GM19023 (cell line): ENCODE measurements at regions not wholly inside any gene's neighbourhood (a gene's known extent, or its start where the extent isn't known, plus 50 kb on each side); places are given as distances from the start of the nearest gene placed in this dataset.

Experiments used
- ATAC-seq: cut with Tn5 transposase; IDR thresholded peaks from one replicate; pipeline ENCODE4 v1.9.1; 2021; ENCODE audit warnings: mild to moderate bottlenecking, moderate library complexity; ENCODE audit not compliant: unreplicated experiment

GRCh38 chr6:120141601-120142000 is 792.0 kb upstream of the MAN1A1 start:
- no peak for ATAC-seq

DNA sequence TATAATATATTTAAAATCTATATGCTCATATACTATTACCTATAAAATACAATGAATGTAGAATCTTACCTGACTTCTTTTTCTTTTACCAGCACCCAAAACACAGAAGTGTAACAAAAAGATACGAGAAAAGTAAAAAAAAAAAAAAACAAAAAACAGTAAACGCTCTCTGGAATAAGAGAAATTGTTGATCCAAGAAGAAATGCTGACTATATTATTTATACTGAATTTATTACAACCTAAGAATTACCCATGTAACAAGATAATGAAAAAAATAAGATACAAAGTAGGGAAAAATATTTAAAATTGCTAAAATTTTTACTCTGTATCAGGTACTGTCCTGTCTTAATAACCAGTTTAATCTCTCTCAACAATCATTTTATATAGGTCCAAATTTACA is 787.9 kb upstream of the MAN1A1 start:
- ATAC-seq = no peak

GRCh38 chr6:120129228-120129627 is 779.7 kb upstream of the MAN1A1 start:
- no peak for ATAC-seq

DNA sequence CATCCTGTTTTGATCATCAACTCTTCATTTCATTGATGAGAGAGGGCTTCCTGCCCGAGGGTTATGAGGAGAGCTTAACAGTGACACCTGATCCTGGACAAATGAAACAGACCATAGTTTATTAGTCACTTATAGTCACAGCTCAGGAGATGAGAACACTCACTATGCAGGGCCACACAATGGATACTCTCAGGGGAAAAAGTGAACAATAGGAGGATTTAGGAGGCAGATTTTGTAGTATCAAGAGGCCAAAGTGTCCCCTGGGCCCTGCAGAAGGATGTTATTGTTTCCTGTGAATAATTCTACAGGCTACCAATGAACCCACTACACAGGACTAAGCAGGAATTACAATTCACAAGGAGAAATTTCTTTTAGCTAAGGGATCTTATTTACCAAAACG is 772.8 kb upstream of the MAN1A1 start:
- no peak for ATAC-seq

DNA sequence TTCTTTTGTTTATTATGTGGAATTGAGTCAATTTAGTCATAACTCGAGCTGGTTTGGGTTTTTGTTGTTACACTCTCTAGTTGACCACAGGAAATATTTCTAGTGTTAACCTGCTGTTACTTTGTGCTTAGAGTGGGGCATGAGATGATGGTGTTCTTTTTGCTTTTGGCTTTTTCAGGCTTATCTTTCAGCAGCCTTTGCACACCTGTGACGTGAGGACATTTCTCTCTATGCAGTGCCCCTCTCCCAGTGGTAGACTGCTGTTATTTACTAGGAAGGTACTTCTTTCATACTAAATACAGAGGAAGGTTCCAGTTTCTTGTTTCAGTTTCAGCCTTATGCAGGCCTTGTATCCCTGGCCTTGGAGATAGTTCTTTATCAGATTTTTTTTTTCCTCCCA is 766.8 kb upstream of the MAN1A1 start:
- ATAC-seq = no peak

DNA sequence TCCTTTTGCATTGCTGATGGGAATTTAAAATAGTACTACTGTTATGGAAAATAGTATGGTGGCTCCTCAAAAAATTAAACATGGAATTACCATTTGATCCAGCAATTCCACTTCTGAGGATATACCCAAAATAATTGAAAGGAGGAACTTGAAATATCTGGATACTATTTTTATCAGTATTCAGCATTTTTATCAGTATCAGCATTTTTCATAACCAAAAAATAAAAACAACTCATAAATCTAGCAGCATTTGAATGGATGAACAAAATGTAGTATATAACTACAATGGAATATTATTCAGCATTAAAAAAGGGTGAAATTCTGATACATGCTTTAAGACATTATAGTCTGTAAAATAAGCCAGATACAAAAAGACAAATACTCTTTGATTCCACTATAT is 763.4 kb upstream of the MAN1A1 start:
- ATAC-seq = no peak

GRCh38 chr6:120111001-120111400 is 761.4 kb upstream of the MAN1A1 start:
- no peak for ATAC-seq

DNA sequence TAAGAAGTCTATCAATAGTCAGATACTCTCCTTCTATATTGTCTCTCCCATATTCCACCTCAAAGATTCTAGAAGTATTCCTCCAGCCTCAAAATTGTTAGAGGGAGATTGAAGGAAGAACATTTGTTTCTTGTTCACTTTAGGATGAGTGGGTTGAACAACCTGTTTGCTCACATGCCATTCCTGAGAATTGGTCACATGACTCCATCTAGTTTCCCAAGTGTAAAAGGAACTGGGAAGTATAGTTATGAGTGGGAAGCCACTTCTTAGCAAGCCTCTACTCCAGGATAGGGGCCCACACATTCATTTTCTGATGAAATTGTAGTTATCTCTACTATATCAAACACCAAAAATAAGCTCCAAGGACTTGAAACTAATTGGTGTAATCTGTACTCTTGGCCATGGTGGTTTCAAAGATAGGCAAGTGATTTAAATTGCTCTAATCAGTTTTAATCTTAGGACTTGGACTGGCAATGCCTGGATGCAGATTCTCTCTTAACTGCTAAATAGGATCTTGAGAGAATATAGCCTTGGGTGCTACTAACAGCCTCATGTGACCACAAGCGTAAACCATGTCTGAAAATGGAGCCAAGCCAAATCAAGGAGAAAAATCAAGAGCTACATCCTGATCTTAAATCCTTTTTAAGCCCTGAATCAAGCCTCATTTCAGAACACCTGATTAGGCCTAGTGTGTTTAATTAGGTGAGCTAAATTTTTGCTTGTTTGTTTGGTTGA is 758.7 kb upstream of the MAN1A1 start:
- ATAC-seq = no peak

DNA sequence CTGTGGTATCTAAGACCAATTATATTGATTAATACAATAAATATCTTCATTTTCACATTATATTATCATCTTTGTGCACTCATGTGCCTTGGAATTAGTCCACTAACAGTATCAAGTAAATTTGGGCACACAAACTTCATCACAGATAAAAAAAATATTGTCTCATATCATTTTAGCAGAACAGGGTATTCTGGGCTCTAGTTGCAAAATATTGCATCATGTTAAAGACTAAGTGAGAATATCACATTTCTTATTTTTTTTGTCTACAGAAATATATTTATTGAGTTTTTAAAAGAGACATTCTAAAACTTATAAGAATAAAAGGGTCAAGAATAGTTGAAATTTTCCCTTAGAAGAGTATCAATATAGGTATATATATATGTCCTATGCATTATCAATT is 754.1 kb upstream of the MAN1A1 start:
- ATAC-seq = no peak

DNA sequence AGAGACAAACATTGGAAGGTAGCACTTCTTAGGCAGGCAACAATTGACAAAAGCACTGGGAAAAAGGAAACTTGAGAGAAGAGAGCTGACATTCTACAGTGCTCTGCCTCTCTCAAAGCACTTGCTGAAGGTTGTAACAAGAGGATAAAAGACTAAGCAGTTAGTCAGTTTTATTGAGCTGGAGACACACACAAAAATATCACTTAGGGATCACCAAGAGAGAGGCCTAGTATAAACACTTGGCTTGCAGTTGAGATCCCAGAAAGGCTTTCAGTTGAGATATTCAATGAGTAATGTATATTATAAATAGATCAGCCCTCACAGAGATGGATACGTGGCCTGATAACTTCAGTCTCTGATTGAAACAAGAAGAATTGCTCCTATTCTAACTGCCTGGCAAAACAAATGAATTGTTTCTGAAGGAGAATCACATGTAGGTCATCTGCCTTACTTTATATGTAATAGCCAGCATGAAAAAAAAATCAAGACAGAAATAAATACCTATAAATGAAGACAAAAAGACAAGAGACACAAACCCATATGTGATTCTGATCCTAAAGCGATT is 747.2 kb upstream of the MAN1A1 start:
- no peak for ATAC-seq

DNA sequence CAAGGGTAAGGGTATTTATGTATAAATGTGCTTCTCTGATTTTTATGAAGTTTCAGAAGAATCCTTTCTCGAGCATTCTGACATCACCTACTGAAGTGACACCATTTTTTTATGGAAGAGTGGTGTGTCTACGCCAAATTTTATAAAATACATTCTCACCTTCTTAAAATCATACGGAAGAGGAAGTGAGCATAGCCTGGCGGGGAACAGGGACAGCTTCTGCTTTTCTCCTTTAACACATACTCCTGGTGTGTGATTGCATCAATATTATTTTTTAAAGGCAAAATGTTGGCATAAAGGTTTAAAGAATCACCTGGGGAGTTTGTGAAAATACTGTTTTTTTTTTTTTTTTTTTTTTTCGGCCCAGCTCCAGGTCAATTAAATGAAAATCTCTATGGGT is 733.6 kb upstream of the MAN1A1 start:
- ATAC-seq = no peak

DNA sequence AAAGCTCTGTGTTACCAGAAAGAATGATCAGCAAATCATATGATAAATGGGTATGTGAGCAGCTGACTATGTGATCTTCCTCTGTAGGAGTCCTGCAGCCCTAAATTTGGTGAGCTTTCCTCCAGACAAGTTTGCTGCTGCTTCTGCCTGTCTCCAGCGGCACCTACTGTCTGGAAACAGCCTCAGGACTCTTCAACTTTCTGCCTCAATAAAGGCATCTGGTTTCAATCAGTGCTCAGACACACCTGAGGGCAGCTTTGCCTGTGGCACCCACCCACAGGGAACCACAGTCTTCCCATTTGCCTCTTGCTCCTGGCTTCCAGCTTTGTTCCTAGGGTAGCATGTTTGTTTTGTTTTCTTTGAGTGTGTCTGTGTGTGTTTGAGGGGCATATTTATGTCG is 727.9 kb upstream of the MAN1A1 start:
- ATAC-seq = no peak

GRCh38 chr6:120058410-120058809 is 708.8 kb upstream of the MAN1A1 start:
- ATAC-seq = no peak

DNA sequence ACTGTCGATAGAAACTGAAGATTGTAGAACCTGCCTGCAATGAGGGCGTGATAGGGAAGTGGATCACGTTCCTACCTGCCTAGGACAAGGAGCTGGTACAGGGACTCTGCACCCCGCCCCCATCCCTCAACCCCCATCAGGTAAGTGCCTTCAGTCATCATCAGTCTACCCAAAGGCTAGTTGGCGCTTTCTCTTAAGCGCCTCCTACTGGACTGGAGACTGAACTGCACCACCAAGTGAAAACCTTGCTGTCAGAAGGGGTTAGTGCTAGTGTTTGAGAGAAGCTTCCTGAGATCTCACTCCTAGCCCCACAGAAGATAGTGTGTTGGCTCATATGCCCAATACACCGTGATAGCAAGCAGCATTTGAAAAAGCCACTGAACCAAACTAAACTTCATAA is 706.5 kb upstream of the MAN1A1 start:
- no peak for ATAC-seq

DNA sequence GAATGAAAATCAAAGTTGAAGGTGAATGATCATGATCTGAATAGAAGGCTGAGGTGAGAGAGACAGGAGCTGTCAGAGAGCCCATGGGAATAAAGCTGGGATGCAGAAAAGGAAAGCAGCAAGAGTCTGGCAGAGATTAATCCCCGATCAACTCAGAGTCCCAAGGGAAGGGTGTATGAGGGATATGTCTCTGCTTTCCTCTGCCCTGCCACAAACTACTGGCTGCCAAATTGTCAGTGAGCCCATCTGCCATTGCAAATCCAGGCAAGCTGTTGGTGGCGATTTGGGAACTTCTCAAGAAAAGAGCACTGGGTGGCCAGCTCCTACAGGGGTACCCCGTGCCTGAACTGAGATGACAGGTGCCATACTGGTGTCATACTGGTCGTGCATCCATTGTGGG is 705.5 kb upstream of the MAN1A1 start:
- ATAC-seq = no peak

GRCh38 chr6:120039664-120040063 is 690.1 kb upstream of the MAN1A1 start:
- no peak for ATAC-seq

DNA sequence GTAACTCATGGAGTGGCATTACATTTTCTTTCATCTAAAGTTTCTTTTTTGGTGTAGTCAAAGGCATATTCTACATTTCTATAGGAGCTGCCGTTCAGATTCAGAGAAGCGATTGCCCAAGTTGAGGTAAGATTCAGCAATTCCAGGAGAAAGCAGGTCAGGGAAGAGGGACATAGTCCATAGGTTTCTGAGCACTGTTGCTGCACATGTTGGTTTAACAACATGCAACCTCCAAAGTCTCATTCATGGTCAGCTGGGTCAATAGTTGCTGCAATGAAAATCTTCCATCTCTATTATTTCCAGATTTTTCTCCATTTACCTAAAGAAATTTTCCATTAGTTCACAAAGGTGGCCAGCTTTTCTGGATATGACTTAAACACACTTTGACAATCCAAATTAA is 682.3 kb upstream of the MAN1A1 start:
- ATAC-seq = no peak

- ATAC-seq = no peak
These were observed 677.2 kb upstream of the MAN1A1 start for GRCh38 chr6:120026791-120027190.

GRCh38 chr6:120010075-120010474 is 660.5 kb upstream of the MAN1A1 start:
- no peak for ATAC-seq

GRCh38 chr6:120005292-120005976 is 655.9 kb upstream of the MAN1A1 start:
- ATAC-seq = no peak

GRCh38 chr6:119986934-119987549 is 637.5 kb upstream of the MAN1A1 start:
- peak; percentile 69 for ATAC-seq
